Effector memory CD4-positive, alpha-beta T cell (primary cell): ENCODE measurements at regions not wholly inside any gene's neighbourhood (a gene's known extent, or its start where the extent isn't known, plus 50 kb on each side); places are given as distances from the start of the nearest gene placed in this dataset.

Experiments
- DNase-seq, 3 donors: peaks; one replicate each; pipeline ENCODE4 v3.0.0-alpha.2; 2020
- H3K27ac ChIP-seq: 2 replicates; pipeline ENCODE4 v1.7.0; 2013; ENCODE audit warnings: mild to moderate bottlenecking, low read length, moderate library complexity; ENCODE audit not compliant: insufficient read depth, poor library complexity, severe bottlenecking
- H3K27me3 ChIP-seq: replicated peaks from 2 replicates; pipeline ENCODE4 v1.7.0; 2013; ENCODE audit warnings: mild to moderate bottlenecking, low read length; ENCODE audit not compliant: insufficient read depth, control insufficient read depth, poor library complexity, severe bottlenecking
- H3K36me3 ChIP-seq: 2 replicates; pipeline ENCODE4 v1.7.0; 2013; ENCODE audit warnings: mild to moderate bottlenecking, low read length, moderate library complexity; ENCODE audit not compliant: control insufficient read depth, insufficient read depth
- H3K4me1 ChIP-seq: 2 replicates; pipeline ENCODE4 v1.7.0; 2013; ENCODE audit warnings: low read length, mild to moderate bottlenecking; ENCODE audit not compliant: control insufficient read depth, insufficient read depth, poor library complexity, severe bottlenecking
- H3K4me3 ChIP-seq: 2 replicates; pipeline ENCODE4 v1.7.0; 2013; ENCODE audit warnings: low read length, low read depth, mild to moderate bottlenecking; ENCODE audit not compliant: insufficient read depth, poor library complexity, severe bottlenecking
- H3K9me3 ChIP-seq: 2 replicates; pipeline ENCODE4 v1.7.0; 2013; ENCODE audit warnings: mild to moderate bottlenecking, low read length, moderate library complexity; ENCODE audit not compliant: control insufficient read depth

GRCh38 chr20:57828696-57829095 lies 118.9 kb upstream of the PMEPA1 start:
- no peaks in the 10 kb centered on the region for H3K36me3 ChIP-seq
- no peaks in the 10 kb centered on the region for H3K9me3 ChIP-seq
- H3K4me1 ChIP-seq = no peaks in the 10 kb centered on the region
- no peak overlapping the region for H3K27ac ChIP-seq
- no peak for DNase-seq
- H3K4me3 ChIP-seq = no peak overlapping the region
- H3K27me3 ChIP-seq = no peaks in the 10 kb centered on the region

GRCh38 chr20:57826666-57827287 lies 117.0 kb upstream of the PMEPA1 start:
- Histone ChIP-seq H3K27me3 (no peaks in the 10 kb centered on the region), H3K36me3 (no peaks in the 10 kb centered on the region), H3K9me3 (no peaks in the 10 kb centered on the region), H3K27ac (no peak overlapping the region), H3K4me1 (no peaks in the 10 kb centered on the region), H3K4me3 (no peak overlapping the region)
- no peak for DNase-seq

GRCh38 chr20:57824909-57825308 lies 115.1 kb upstream of the PMEPA1 start:
- Histone ChIP-seq H3K27me3 (no peaks in the 10 kb centered on the region), H3K4me1 (no peaks in the 10 kb centered on the region), H3K36me3 (no peaks in the 10 kb centered on the region), H3K9me3 (no peaks in the 10 kb centered on the region), H3K4me3 (no peak overlapping the region), H3K27ac (no peak overlapping the region)
- no peak for DNase-seq

- Histone ChIP-seq H3K4me1 (no peaks in the 10 kb centered on the region), H3K9me3 (no peaks in the 10 kb centered on the region), H3K27ac (no peak overlapping the region), H3K4me3 (no peak overlapping the region), H3K36me3 (no peaks in the 10 kb centered on the region), H3K27me3 (no peaks in the 10 kb centered on the region)
- no peak for DNase-seq
These were observed 112.1 kb upstream of the PMEPA1 start for GRCh38 chr20:57821935-57822334.

- Histone ChIP-seq H3K4me3 (no peak overlapping the region), H3K4me1 (no peaks in the 10 kb centered on the region), H3K9me3 (no peaks in the 10 kb centered on the region), H3K36me3 (no peaks in the 10 kb centered on the region), H3K27me3 (no peaks in the 10 kb centered on the region), H3K27ac (no peak overlapping the region)
- DNase-seq = no peak
These were observed 110.0 kb upstream of the PMEPA1 start for GRCh38 chr20:57819691-57820380.

GRCh38 chr20:57819291-57819690 lies 109.5 kb upstream of the PMEPA1 start:
- Histone ChIP-seq H3K27ac (no peak overlapping the region), H3K9me3 (no peaks in the 10 kb centered on the region), H3K4me1 (no peaks in the 10 kb centered on the region), H3K4me3 (no peak overlapping the region), H3K36me3 (no peaks in the 10 kb centered on the region), H3K27me3 (no peaks in the 10 kb centered on the region)
- DNase-seq = no peak

GRCh38 chr20:57818418-57819181 lies 108.8 kb upstream of the PMEPA1 start:
- Histone ChIP-seq H3K4me1 (no peaks in the 10 kb centered on the region), H3K27me3 (no peaks in the 10 kb centered on the region), H3K27ac (no peak overlapping the region), H3K36me3 (no peaks in the 10 kb centered on the region), H3K4me3 (no peak overlapping the region), H3K9me3 (no peaks in the 10 kb centered on the region)
- no peak for DNase-seq

GRCh38 chr20:57815405-57815804 lies 105.6 kb upstream of the PMEPA1 start:
- H3K36me3 ChIP-seq = no peaks in the 10 kb centered on the region
- no peaks in the 10 kb centered on the region for H3K9me3 ChIP-seq
- no peaks in the 10 kb centered on the region for H3K27me3 ChIP-seq
- no peak overlapping the region for H3K4me3 ChIP-seq
- DNase-seq = no peak
- no peak overlapping the region for H3K27ac ChIP-seq
- H3K4me1 ChIP-seq = no peaks in the 10 kb centered on the region

- DNase-seq = no peak
- H3K9me3 ChIP-seq = no peaks in the 10 kb centered on the region
- no peaks in the 10 kb centered on the region for H3K36me3 ChIP-seq
- no peaks in the 10 kb centered on the region for H3K4me1 ChIP-seq
- H3K4me3 ChIP-seq = no peak overlapping the region
- no peak overlapping the region for H3K27ac ChIP-seq
- no peaks in the 10 kb centered on the region for H3K27me3 ChIP-seq
These were observed 104.7 kb upstream of the PMEPA1 start for GRCh38 chr20:57814529-57814928.
